ENCODE measurements at regions not wholly inside any gene's neighbourhood (a gene's known extent, or its start where the extent isn't known, plus 50 kb on each side); places are given as distances from the start of the nearest gene placed in this dataset.
A peak's percentile ranks its signal among the peaks of the same experiment; 100 is the strongest.

DNA sequence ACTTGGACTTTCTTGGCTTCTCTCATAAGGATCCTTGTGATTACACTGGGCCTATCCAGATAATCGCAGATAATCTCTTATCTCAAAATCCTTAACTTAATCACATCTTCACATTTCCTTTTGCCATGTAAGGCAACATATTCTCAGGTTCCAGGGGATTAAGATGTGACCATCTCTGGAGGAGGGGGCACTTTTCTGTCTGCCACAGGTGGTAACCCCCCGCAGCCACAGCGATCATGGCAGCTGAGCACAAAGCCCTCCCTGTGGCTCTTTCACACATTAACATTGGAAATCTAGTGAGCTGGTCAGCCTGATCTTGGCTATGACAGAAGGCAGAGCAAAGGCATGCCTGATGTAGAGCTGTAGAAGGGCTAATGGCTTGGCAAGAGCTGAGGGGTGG is 69.1 kb upstream of the CD82 start:
- WGBS, 2 donors, result 86 to 90% methylated on average over 3 of the region's 3 CpGs

DNA sequence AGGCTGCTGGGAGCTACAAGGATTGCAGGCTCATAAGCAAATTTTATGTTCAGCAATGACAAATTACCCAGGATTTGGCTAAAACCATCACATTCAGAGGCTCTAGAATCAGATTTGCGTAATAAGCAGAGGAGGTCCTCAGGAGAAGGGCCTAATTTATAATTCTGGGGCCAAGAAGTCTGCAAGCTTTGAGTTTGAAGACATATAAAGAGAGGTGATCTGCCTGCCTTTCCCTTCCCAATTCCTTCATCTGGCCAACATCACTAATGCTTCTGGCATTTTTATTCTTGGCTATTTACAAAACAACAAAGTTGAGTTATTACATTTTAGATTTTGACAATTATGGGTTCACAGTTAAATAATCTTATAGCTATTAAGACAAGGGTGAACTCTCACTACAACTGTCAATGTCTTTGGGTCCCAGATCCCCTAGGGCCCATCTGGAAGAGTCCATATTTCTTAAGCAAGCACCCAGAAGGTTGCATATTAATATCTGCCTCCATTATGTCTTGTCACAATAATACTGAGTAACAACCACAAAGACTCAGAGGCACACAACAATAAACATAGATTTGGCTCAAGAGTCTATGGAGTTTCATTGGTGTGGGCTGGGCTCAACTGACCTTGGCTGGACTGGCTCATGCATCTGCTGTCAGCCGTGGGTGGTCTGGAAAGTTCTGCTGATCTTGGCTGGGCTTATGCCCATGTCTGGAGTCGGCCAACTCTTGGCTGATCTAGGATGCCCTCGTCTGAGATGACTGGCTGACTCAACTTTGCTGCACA is 67.2 kb upstream of the CD82 start:
- Histone ChIP-seq H3K27me3 (no peaks in the 10 kb centered on the region), H3K9me3 (peaks cover 0 to 6% (median 0%) of the 10 kb centered on the region in 4 donors), H3K27ac (no peak overlapping the region), H3K4me1 (no peaks in the 10 kb centered on the region), H3K4me3 (no peak overlapping the region), H3K36me3 (no peaks in the 10 kb centered on the region)
- DNase-seq (ENCODE audit: low spot score in 2 of 2), result peak in 1 of 2 donors; percentile 14
- TF ChIP-seq POLR2A (IDR thresholded peaks at IDR 0.05) (no peak), CTCF (IDR thresholded peaks at IDR 0.05) (no peak), EP300 (IDR thresholded peaks at IDR 0.05) (no peak)
- 47 to 58% methylated on average over 4 of the region's 4 CpGs for WGBS, 2 donors

More for the DNA sequence above, 69.1 kb upstream of the CD82 start:
- Histone ChIP-seq H3K27me3 (no peaks in the 10 kb centered on the region), H3K36me3 (no peaks in the 10 kb centered on the region), H3K9me3 (peaks cover 0 to 6% (median 0%) of the 10 kb centered on the region in 4 donors), H3K4me3 (no peak overlapping the region), H3K4me1 (no peaks in the 10 kb centered on the region), H3K27ac (no peak overlapping the region)
- DNase-seq (ENCODE audit: low spot score in 2 of 2), result no peak
- no peak for TF ChIP-seq EP300 (IDR thresholded peaks at IDR 0.05)
- no peak for TF ChIP-seq POLR2A (IDR thresholded peaks at IDR 0.05)
- TF ChIP-seq CTCF (IDR thresholded peaks at IDR 0.05), result no peak

GRCh38 chr11:44502506-44502905 is 63.0 kb upstream of the CD82 start:
- no peaks in the 10 kb centered on the region for H3K36me3 ChIP-seq
- no peaks in the 10 kb centered on the region for H3K4me1 ChIP-seq
- H3K27me3 ChIP-seq, result no peaks in the 10 kb centered on the region
- H3K9me3 ChIP-seq, result peaks cover 0 to 15% (median 0%) of the 10 kb centered on the region in 4 donors
- 81 to 86% methylated on average over 6 of the region's 6 CpGs for WGBS, 2 donors
- H3K27ac ChIP-seq, result no peak overlapping the region
- H3K4me3 ChIP-seq, result no peak overlapping the region
- no peak for DNase-seq (ENCODE audit: low spot score in 2 of 2)
- no peak for TF ChIP-seq POLR2A (IDR thresholded peaks at IDR 0.05)

- no peaks in the 10 kb centered on the region for H3K27me3 ChIP-seq
- no peak overlapping the region for H3K4me3 ChIP-seq
- no peak overlapping the region for H3K27ac ChIP-seq
- H3K9me3 ChIP-seq, result peaks cover 0 to 11% (median 0%) of the 10 kb centered on the region in 4 donors
- no peaks in the 10 kb centered on the region for H3K4me1 ChIP-seq
- 71 to 74% methylated on average over 5 of the region's 5 CpGs for WGBS, 2 donors
- no peaks in the 10 kb centered on the region for H3K36me3 ChIP-seq
- no peak for DNase-seq (ENCODE audit: low spot score in 2 of 2)
- TF ChIP-seq EP300 (IDR thresholded peaks at IDR 0.05) (no peak), CTCF (IDR thresholded peaks at IDR 0.05) (no peak), POLR2A (IDR thresholded peaks at IDR 0.05) (no peak)
Measured at GRCh38 chr11:44505581-44506054, 59.8 kb upstream of the CD82 start.

GRCh38 chr11:44506375-44507016 is 59.0 kb upstream of the CD82 start:
- WGBS, 2 donors, result 61 to 73% methylated on average over 7 of the region's 7 CpGs
- no peak overlapping the region for H3K27ac ChIP-seq
- no peak for TF ChIP-seq EP300 (IDR thresholded peaks at IDR 0.05)
- TF ChIP-seq CTCF (IDR thresholded peaks at IDR 0.05), result no peak
- TF ChIP-seq POLR2A (IDR thresholded peaks at IDR 0.05), result no peak
- H3K4me1 ChIP-seq, result no peaks in the 10 kb centered on the region
- DNase-seq (ENCODE audit: low spot score in 2 of 2), result no peak
- no peaks in the 10 kb centered on the region for H3K27me3 ChIP-seq
- H3K9me3 ChIP-seq, result peaks cover 0 to 11% (median 0%) of the 10 kb centered on the region in 4 donors
- no peak overlapping the region for H3K4me3 ChIP-seq
- no peaks in the 10 kb centered on the region for H3K36me3 ChIP-seq

Data from tibial nerve (tissue), 4 donors.